NCI-H2171 treated with DMSO at 0.1 percent for 48 hours (cell line): ENCODE measurements at regions not wholly inside any gene's neighbourhood (a gene's known extent, or its start where the extent isn't known, plus 50 kb on each side); places are given as distances from the start of the nearest gene placed in this dataset.
"Not testable (repeated sequence)": the region's sequence is repeated elsewhere in the genome, so short reads cannot be mapped to it uniquely, and the experiment has no call there.

Source experiments
- DNase-seq: peaks from one replicate; lab custom pipeline; 2025; lab: John Stamatoyannopoulos, UW

DNA sequence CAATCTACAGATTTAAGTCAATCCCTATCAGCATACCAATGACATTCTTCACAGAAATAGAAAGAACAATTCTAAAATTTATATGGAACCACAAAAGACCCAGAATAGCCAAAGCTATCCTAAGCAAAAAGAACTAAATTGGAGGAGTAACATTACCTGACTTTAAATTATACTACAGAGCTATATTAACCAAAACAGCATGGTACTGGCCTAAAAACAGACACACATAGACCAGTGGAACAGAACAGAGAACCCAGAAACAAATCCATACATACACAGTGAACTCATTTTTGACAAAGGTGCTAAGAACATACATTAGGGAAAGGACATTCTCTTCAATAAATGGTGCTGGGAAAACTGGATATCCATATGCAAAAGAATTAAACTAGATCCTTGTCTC is 68.6 kb upstream of the HES1 start:
- DNase-seq: not testable (repeated sequence)

DNA sequence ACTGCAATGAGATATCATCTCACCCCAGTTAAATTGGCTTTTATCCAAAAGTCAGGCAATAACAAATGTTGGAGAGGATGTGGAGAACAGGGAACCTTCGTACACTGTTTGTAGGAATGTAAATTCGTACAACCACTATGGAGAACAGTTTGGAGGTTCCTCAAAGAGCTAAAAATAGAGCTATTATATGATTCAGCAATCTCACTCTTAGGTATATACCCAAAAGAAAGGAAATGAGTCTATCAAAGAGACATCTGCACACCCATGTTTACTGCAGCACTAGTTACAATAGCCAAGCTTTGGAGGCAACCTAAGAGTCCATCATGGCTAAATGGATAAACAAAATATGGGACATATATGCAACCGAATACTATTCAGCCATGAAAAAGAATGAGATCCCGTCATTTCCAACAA is 68.0 kb upstream of the HES1 start:
- peak; percentile 30 for DNase-seq

DNA sequence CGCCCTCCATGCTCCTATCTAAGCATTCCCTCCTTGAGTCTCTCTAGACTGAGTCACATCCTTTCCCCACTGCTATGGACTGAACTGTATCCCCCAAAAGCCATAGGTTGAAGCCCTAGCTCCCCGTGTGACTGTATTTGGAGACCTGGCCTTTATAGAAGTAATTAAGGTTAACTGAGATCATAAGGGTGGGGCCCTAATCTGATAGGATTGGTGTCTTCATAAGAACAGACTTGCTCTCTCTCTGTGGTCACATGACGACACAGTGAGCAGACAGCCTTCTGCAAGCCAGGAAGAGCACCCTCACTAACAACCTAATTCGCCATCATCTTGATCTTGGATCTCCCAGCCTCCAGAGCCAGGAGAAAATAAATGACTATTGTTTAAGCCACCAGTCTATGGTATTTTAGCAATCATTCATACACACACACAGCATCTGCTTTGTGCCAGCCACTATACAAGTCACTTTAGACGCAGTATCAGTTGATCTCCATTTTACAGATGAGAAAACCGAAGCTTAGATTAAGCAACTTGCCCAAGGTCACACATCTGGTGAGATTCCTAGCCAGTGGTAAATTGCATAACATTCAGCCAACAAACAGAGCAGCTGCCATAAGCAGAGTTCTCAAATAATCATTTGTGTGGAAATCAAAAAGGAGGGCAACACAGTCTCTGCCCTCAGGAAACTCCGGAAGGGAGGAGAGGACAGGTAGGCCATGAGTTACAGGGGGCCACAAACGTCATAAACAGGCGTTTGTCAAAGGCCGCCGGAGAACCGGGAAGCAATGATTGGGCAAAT is 66.3 kb upstream of the HES1 start:
- peak; percentile 17 for DNase-seq

DNA sequence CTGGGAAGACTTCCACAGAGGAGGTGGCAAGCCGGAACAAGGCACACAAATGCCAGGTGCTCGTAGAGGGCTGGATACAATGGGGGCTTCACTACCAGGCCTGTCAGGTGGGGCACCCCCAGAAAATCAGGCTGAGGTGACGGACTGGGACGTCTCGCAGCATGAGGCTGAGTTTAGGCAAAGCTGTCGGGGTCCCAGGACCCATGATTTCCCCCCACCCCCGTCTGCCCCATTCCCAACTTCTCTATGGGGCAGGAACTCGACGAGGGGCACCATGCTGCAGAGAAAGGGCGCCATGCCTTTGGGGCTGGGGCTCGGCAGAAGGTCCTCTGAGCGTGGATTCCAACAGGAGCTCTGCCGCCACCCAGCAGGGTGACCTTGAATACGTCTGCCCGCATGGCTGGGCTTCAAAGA is 65.7 kb upstream of the HES1 start:
- DNase-seq: no peak

DNA sequence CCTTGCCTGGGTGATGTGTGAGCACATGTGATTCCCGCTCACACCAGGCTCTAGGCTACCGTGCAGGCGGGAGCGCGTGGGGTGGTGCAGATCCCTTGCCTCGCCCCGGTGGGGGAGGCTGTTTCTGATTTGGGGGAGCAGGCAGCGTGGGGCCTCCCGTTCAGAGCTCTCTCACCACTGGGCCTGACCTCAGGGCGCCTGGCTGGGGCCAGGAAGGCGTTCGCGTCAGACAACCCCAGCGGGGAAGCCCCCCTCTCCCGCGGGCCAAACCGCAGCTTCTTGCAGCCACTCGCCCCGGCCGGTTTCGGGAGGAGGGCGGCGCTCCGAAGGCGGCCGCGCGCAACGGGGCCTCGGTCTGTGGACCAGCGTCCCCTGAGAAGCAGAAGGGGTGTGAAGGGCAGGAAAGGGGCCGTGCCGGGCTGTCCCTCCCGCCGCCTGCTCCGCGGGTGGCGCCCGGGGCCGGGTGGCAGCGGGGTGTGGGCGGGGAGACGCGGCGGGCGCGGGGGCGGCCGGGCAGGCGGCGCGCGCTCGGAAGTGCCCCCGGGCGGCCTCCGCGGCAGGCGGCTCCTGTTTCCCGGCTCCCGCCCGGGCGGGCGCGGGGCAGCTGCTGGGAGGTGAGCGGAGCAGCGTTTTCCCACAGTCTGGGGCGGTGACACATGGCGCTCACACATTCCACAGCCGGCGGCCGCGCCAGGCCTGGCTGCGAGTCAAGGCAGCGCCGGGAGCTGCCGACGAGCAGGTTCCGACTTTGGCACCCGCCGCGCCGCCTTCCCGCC is 65.1 kb upstream of the HES1 start:
- peak; percentile 86 for DNase-seq

DNA sequence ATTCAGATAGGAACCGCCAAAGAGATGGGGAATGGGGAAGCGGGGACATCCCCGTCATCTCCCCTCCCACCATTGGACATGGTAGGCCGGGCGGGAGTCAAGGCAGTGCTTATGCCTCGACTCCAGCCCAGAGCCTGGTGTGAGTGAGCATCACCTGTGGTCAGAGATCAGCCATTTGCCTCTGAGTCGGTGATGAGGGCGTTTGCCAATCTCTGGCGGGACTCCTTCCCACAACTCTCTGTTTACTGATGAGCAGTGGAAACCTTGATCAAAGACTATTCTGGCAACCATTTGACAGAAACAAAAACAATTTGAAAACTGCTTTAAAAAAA is 63.9 kb upstream of the HES1 start:
- DNase-seq: no peak

DNA sequence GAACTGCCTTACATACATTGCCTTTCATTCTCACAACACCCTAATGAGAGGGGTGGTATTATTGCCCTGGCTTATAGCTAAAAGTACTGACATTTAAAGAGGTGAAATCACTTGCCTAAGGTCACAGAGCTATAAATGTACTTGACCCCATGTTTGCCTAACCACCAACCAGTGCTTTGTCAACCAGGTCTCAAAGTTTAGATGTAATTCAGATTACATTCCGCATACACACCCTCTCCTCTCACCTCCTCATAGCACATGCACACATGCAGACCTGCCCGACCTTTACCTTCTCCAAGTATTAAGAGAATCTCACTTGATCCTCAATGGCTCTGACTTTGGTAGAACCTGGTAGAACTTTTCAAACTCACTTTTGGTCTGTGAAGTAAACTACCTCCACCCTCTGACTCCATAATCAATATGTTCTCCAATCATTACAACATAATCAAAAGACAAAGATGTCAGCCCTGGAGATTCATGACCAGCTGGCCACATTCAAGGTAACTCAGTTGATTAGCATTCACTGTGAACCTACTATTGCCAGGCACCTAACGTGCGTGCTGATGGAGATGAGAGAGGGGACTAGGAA is 63.2 kb upstream of the HES1 start:
- DNase-seq: no peak

DNA sequence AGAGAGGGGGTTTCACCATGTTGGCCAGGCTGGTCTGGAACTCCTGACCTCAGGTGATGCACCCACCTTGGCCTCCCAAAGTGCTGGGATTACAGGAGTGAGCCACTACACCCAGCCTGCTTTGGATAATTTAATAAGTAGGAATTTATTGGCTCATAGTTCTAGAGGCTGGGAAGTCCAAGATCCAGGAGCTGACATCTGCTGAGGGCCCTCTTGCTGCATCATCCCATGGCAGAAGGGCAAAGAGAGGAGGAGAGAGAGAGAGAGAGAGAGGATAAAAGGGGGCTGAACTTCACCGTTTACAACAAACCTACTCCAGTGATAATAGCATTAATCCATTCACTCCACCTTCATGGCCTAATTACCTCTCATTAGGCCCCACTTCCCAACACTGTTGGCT is 62.0 kb upstream of the HES1 start:
- no peak for DNase-seq

DNA sequence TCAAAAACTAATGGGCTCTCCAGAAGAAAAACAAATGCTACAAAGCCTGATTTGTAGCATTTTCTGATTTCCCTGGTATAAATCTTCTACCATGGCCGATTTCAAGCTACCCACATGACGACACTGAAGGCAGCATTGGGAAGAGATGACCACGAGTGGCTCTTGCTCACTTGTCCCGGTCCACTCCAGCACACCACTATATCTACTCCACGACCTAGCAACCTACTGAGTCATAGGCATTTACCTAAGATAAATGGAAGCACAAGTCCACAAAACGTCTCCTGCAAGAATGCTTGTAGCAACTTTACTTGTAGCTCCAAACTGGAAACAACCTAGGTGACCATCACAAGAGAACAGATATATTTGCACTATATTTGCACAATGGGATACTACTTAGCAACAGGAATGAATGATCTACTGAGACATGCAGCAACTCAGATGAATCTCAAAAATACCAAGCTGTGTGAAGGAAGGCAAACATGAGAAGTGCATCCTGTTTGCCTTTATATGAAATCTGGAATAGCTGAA is 60.8 kb upstream of the HES1 start:
- no peak for DNase-seq

DNA sequence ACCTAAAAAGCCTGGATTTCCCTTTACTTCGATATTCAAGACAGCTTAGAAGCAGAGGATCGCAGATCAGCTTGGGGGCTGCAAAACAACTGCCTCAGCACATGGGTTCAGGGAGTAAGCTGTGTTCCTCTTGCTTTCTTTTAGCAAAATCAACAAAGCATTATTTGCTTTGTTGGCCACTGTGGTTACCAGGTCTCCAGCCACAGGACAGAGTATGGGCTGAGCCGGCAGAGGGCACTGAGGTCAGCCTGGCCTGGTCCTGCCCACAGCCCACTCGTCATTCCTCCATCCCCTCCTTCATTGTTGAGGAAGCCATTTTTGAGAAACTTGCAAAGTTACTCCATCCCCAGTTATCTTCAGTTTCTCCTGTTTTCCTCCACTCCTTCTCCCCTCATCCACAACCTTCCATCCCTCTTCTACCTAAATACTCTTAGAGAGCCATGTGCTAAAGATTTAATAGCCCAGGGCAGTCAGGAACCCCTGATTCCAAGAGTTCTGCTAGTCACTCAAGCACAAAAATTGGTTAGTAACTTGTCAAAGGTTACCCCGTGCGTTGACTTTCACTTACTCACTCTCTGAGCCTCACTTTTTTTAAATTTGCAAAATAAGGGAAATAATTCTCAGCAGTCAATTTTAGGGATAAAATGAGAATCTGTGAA is 60.0 kb upstream of the HES1 start:
- DNase-seq: no peak

DNA sequence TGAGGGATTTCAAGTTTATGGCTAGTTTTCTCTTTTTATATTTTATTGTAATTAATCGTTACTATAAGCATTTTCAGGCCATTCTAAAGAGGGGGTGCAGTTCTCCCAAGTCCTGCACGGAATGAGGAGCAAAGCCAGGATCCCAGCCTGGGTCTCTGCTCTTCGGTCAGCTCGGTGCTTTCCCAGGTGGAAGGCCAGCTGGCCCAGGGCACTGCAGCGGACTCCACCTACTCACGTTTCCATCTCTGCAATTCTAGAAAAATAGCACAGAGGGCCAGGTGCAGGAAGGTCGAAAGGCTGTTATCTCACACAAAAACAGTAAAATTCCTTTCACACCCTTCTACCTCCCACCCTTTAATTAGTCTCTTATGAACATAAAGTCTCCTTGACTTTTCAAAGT is 59.5 kb upstream of the HES1 start:
- DNase-seq: no peak

DNA sequence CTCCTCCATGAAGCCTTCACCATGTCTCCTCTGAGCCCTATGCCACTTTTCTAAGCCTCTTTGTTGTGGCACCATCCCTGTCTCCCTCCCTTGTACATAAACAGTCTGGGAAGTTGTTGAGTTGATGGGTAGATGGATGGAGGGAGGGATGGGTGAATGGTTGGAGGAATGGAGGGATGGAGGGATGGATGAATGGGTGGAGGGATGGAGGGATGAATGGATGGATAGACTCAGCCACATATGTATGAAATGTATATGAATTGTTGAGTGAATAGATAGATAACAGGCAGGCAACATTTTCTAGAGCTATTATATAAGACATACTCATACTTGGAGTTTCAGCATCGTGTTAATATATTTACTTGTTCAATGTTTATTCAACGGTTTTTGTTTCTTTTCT is 58.3 kb upstream of the HES1 start:
- no peak for DNase-seq

DNA sequence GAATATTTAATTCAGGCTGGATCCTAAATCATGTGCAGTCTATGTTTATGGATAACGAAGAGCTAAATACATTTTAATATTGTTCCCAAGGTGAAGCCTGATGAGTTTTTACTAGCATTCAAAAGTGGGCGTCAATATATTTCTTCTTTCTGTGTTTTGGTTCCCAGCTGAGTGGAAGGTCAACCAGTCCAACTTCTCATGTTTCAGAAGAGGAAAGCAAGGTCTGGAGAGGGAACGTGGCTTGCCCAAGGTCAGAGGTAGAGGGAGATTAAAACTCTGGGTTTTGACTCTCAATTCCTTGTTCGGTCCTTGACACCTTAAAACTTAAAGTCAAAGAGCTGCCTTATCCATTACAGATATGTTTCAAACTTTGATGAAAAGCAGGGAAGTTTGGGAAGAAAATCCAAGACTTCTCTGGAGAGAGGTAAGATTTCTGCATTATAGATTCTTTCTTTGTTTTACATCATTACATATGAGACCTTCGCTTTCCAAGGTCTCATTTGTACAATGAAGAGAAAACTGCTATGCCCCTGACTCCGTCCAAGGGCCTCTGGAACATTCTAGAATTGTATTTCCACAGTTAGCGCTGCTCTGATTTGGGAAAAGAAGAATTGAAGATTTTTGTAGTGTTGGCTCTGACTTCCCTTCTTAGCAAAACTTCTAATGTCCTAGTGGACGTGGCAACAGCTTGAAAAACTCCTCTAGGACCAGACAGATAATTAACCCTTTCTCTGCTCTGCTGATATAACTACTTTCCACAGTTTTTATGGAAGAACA is 57.7 kb upstream of the HES1 start:
- no peak for DNase-seq

DNA sequence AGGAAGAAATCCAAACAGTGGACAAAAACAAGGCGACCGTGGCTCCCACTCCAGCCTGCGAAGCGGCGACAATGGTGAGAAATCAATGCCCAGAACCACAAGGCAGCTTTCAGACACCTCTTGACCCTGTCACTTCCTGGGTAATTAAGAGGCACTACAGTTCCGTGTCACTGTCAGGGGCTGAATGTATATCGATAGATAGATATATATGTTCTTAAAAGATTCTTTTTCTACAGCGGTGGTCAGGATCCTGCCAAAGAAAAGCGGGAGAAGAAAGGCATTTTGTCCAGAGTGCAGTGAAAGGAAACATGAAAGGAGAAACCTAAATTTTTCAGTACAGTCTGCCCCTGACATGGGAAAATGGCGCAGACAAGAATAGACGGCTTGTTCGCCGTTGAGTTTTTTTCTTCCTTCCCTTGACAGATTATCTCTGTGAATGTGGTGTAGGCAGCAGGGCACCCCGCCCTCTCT is 56.2 kb upstream of the HES1 start:
- DNase-seq: no peak

DNA sequence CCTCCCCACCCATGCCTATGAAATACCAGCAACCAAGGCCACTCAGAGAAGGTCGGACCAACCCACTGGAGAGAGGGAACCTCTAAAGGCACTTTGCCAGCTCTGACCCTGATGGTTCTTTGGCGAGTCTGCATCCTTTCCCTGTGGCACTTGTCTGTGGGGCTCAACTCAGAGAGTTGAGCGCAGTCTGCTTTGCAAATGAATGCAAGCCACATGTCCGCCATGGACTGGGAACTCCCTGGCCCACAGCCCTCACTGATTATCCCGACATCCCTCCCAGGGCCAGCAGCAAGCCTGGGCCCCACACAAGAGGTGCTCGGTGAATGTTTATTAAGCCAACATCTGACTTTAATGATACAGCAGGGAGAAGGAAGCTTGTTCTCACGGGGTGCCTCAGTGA is 55.5 kb upstream of the HES1 start:
- DNase-seq: no peak

DNA sequence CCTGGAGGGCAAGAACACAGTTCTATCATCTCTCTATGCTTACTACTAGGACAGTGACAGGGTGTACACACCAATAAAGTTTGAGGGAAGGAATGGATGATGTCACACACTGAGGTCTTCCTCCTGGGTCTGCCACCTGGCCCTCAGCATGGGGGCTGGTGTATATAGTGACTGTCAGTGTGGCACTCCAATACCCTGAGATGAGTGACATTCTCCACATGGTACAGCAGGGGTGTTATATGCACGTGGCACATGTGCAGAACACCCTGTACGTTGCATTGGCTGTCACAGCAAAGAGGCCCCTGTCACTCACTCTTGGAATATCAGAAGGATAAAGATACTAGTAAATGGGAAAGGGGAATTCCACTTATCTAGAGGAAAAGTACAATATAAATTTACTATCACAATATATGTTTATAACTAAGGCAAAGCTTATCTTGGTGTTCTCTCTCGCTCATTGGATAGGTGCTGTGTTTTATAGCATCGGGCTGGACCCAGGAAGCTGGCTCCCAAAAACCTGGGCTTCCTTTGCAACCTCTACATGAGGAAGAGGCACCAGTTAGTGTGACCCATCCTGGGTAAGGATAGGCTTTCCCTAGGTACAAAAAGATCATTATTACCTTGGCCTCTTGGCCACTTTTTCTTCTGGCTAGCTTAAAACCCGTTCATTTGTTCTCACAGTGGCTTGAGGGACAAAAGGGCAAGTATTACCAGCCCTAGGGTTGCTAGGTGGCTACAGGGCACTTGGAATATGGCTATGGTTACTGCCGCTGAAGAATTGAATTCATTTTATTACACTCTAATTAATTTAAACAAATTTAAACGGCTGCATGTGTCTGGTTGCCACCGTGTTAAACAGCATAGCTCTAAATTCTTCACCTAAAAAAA is 54.8 kb upstream of the HES1 start:
- DNase-seq: no peak

DNA sequence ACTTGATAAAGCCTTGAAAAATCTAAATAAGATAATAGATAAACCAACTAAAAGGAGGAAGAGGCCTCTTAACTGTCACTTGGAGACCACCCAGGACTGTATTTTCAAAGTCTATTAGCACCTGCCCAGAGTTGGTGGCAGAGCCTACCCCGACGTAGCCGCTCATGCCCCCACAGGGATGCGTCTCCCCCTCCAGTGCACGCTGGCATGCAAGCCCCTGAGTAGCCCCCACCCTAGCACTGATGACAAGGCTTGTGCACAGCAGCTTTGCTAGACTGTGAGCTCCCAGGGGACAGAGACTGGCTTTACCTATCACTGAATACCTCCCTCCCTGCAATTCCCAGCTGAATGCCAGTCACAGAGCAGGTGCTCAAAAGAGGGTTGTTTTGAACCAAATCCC is 54.1 kb upstream of the HES1 start:
- DNase-seq: peak; percentile 66

DNA sequence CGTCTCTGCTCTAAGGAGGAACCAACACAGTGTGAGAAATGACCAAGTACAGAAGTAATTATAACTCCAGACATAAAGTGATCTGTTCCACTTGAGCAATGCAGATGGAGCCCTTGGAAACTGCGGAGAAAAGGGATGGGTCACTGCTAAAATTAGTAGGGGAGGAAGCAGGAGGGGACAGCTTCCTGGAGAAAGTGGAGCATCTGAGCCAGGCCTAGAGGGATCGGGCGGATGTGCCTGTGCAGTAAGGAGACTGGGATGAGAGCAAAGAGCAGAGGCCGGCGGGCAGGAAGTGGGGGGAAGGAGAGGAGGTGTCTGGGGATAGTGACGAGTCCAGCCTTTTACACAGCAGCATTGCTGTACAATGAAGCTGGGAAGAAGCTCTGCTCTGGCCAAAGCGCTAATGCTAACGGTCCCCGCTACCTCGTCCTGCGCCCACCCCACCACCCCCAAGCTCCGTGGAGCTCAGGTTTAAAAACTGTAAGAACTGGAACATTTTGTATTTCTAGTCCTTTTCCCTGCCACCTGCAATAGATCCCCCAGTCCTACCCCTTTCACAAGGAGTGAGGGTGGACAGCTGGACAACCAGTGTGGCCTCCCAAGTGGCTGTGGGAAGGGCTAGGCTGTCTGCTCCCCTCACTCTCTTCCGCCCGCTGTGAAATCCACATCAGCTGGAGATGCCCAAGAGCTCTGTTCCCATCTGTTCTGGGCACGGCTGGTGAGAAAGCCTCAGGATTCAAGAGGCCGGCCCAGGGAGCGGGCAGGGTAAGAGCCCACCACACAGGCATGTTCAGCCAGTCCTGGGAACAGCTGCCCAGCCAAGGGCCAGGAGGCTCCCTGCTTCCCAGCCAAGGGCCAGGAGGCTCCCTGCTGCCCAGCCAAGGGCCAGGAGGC is 53.0 kb upstream of the HES1 start:
- no peak for DNase-seq

DNA sequence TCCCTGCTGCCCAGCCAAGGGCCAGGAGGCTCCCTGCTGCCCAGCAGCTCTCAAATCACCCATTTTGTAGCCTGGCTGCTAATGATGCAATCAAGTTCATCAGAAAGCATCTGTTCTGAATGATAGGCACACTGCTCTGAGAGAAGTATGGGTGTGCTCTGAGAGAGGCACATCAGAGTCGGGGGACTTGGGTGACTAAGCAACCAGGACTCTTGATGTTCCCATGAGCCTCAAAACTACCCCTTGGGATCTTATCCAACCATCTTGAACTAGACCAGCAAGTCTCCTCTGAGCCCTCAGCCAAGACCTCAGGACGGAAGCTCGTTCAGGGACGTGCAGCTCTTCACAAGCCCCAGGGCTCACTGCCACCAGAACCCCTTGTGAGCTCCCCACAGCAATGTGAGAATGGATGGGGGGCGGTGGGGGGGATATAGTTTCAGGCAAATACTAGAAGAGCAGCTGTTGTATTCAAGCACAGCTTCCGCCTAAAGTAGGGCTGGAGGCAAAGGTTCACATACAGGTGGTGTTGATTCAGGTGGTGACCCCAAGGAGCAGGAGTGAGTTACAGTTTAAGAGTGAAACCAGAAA is 52.2 kb upstream of the HES1 start:
- no peak for DNase-seq
